ENCODE measurements at regions not wholly inside any gene's neighbourhood (a gene's known extent, or its start where the extent isn't known, plus 50 kb on each side); places are given as distances from the start of the nearest gene placed in this dataset.

GRCh38 chr15:97236140-97236539 is 724.4 kb upstream of the ARRDC4 start:
- TF ChIP-seq CTCF (IDR thresholded peaks at IDR 0.05; ENCODE audit: low read length) (no peak), EZH2 (optimal IDR thresholded peaks at IDR 0.05; ENCODE audit: low read depth, low read length) (no peak), EZH2phosphoT487 (IDR thresholded peaks at IDR 0.05; ENCODE audit: low read length) (no peak)

Measured in MM.1S (cell line).